A549 (cell line): ENCODE measurements at regions not wholly inside any gene's neighbourhood (a gene's known extent, or its start where the extent isn't known, plus 50 kb on each side); places are given as distances from the start of the nearest gene placed in this dataset.
A peak's percentile ranks its signal among the peaks of the same experiment; 100 is the strongest.

Experiments
- ATAC-seq, 2 experiments: fragments of 200-7000 bp in 1 of 2; fragments of >200 bp in 1 of 2; cut with Nextera tagmentation in 1 of 2; cut with Tn5 transposase in 1 of 2; 3 replicates each; pipeline versions ENCODE4 v1.8.0 to v1.9.1; 2018 to 2020; ENCODE audit warnings: mild to moderate bottlenecking in 1 of 2, moderate library complexity in 1 of 2
- CTCF ChIA-PET: fragments of 300-600 bp; sonication (Branson Sonifier 250); formaldehyde crosslinking; extraction: SDS; loops from one replicate; lab custom pipeline; 2021; ENCODE audit warnings: antibody characterized with exemption, inconsistent platforms; lab: Yijun Ruan, JAX
- POLR2A ChIA-PET: fragments of 350-600 bp; formaldehyde crosslinking; extraction: SDS; loops from one replicate; lab custom pipeline; 2021; ENCODE audit warnings: antibody characterized with exemption, inconsistent platforms; lab: Yijun Ruan, JAX
- DNase-seq, 2 experiments: peaks; one replicate each; pipeline versions ENCODE4 v3.0.0 to v3.0.0-alpha.2; 2011 to 2016; ENCODE audit warnings: low read depth in 1 of 2, low spot score in 1 of 2
- FAIRE-seq: peaks from 2 replicates; lab custom pipeline; 2011; peaks lifted over from hg19 to GRCh38; lab: Jason Lieb, UNC
- H3K27ac ChIP-seq, 2 experiments: fragments of >200 bp; sonication (Bioruptor Twin); formaldehyde crosslinking; 3 replicates each; pipeline ENCODE4 v1.5.1; 2016 to 2017
- H3K4me1 ChIP-seq: fragments of >200 bp; sonication (Bioruptor Twin); formaldehyde crosslinking; 3 replicates; pipeline ENCODE4 v1.6.1; 2016
- H3K4me2 ChIP-seq: fragments of >200 bp; sonication (Bioruptor Twin); formaldehyde crosslinking; 3 replicates; pipeline ENCODE4 v1.6.1; 2016
- H3K4me3 ChIP-seq: fragments of >200 bp; sonication (Bioruptor Twin); formaldehyde crosslinking; 3 replicates; pipeline ENCODE4 v1.5.1; 2016
- H3K9me3 ChIP-seq: fragments of >200 bp; sonication (Bioruptor Twin); formaldehyde crosslinking; 3 replicates; pipeline ENCODE4 v1.6.1; 2016
- BHLHE40 ChIP-seq: IDR thresholded peaks from 2 replicates; pipeline ENCODE4 v1.6.1; 2012; ENCODE audit warnings: low read depth, low read length, inconsistent platforms
- CHD2 ChIP-seq: fragments of 150-350 bp; IDR thresholded peaks from 2 replicates; pipeline ENCODE4 v1.6.1; 2014; ENCODE audit warnings: low read length; ENCODE audit not compliant: partially characterized antibody
- CTCF ChIP-seq: fragments of >200 bp; sonication (Bioruptor Twin); formaldehyde crosslinking; IDR thresholded peaks from 3 replicates; pipeline ENCODE4 v1.5.1; 2016
- E2F6 ChIP-seq: IDR thresholded peaks from 2 replicates; pipeline ENCODE4 v1.6.1; 2012; ENCODE audit warnings: low read depth, borderline replicate concordance
- EHMT2 ChIP-seq: fragments of 200-600 bp; sonication (generic); IDR thresholded peaks from 2 replicates; pipeline ENCODE4 v1.6.1; 2016; ENCODE audit warnings: antibody characterized with exemption, low read depth, mild to moderate bottlenecking, moderate library complexity
- GATA3 ChIP-seq: IDR thresholded peaks from 2 replicates; pipeline ENCODE4 v1.6.1; 2012; ENCODE audit warnings: borderline replicate concordance
- JUN ChIP-seq, 2 experiments: fragments of >200 bp; sonication (Bioruptor Twin); formaldehyde crosslinking; IDR thresholded peaks; 2 replicates in 1 of 2; 3 replicates in 1 of 2; pipeline ENCODE4 v1.6.1; 2016 to 2017
- JUNB ChIP-seq: fragments of >200 bp; sonication (Bioruptor Twin); formaldehyde crosslinking; IDR thresholded peaks from 2 replicates; pipeline ENCODE4 v1.6.1; 2016
- KDM5A ChIP-seq: fragments of 200-600 bp; sonication (generic); IDR thresholded peaks from 2 replicates; pipeline ENCODE4 v1.6.1; 2016; ENCODE audit warnings: antibody characterized with exemption, mild to moderate bottlenecking
- MAFK ChIP-seq: fragments of 450-650 bp; IDR thresholded peaks from 2 replicates; pipeline ENCODE4 v1.6.1; 2014; ENCODE audit not compliant: partially characterized antibody
- MAX ChIP-seq: IDR thresholded peaks from 2 replicates; pipeline ENCODE4 v1.6.1; 2012
- MAZ ChIP-seq: fragments of 150-350 bp; IDR thresholded peaks from 2 replicates; pipeline ENCODE4 v1.6.1; 2014; ENCODE audit warnings: antibody characterized with exemption, low read depth, low read length, borderline replicate concordance
- MYC ChIP-seq: IDR thresholded peaks from 2 replicates; pipeline ENCODE4 v1.6.1; 2012; ENCODE audit warnings: mild to moderate bottlenecking, inconsistent platforms, low read length, improper control_type of control experiment, borderline replicate concordance
- NFE2L2 ChIP-seq: fragments of 150-350 bp; conservative IDR thresholded peaks from 2 replicates; pipeline ENCODE4 v1.6.1; 2014; ENCODE audit warnings: low read length
- NPAS2 ChIP-seq: fragments of 250-450 bp; sonication (Bioruptor Pico); IDR thresholded peaks from 2 replicates; pipeline ENCODE4 v1.8.0; 2022; ENCODE audit warnings: mild to moderate bottlenecking, moderate library complexity, borderline replicate concordance
- NR3C1 ChIP-seq: fragments of >200 bp; sonication (Bioruptor Twin); formaldehyde crosslinking; IDR thresholded peaks from 3 replicates; pipeline ENCODE4 v1.6.1; 2017
- PBX3 ChIP-seq: IDR thresholded peaks from 2 replicates; pipeline ENCODE4 v1.6.1; 2012
- PHF8 ChIP-seq: fragments of 200-600 bp; sonication (generic); IDR thresholded peaks from 2 replicates; pipeline ENCODE4 v1.6.1; 2016; ENCODE audit warnings: low read depth, mild to moderate bottlenecking, antibody characterized with exemption, moderate library complexity, borderline replicate concordance
- POLR2AphosphoS2 ChIP-seq: conservative IDR thresholded peaks from 2 replicates; pipeline ENCODE4 v1.6.1; 2012; ENCODE audit warnings: low read length, improper control_type of control experiment, inconsistent platforms
- RCOR1 ChIP-seq: fragments of 150-350 bp; IDR thresholded peaks from 2 replicates; pipeline ENCODE4 v1.6.1; 2014; ENCODE audit warnings: antibody characterized with exemption, low read length, low read depth
- RNF2 ChIP-seq: fragments of 200-600 bp; sonication (generic); IDR thresholded peaks from 2 replicates; pipeline ENCODE4 v1.6.1; 2016; ENCODE audit warnings: low read depth, mild to moderate bottlenecking, antibody characterized with exemption, moderate library complexity, borderline replicate concordance
- TP53 ChIP-seq: fragments of 250-450 bp; sonication (Bioruptor Pico); IDR thresholded peaks from 2 replicates; pipeline ENCODE4 v1.5.0; 2021; ENCODE audit warnings: mild to moderate bottlenecking, moderate library complexity
- WGBS: methylation state at CpG from one replicate; pipeline ENCODE4 v1.1.6; 2017; ENCODE audit errors: missing lambda C conversion rate; 5-methylcytosine and 5-hydroxymethylcytosine counted together
- TF ChIP-seq, protein P1 (sequence below): fragments of 250-450 bp; sonication (Bioruptor Pico); IDR thresholded peaks from 2 replicates; pipeline ENCODE4 v1.5.0; 2020; ENCODE audit warnings: low read depth, mild to moderate bottlenecking, moderate library complexity
- TF ChIP-seq, protein P2 (sequence below): fragments of 450-650 bp; IDR thresholded peaks from 2 replicates; pipeline ENCODE4 v1.6.1; 2014; ENCODE audit warnings: antibody characterized with exemption

GRCh38 chr15:94535298-94536048 lies 304.1 kb downstream of the MCTP2 start:
- no peaks in the 10 kb centered on the region for H3K4me1 ChIP-seq
- FAIRE-seq = no peak
- no peak for DNase-seq
- H3K27ac ChIP-seq = no peak overlapping the region
- H3K4me3 ChIP-seq = no peak overlapping the region
- POLR2A ChIA-PET = no interaction called here
- 3% methylated on average over 2 of the region's 2 CpGs for WGBS
- TF ChIP-seq NFE2L2 = peak; percentile 87
- no peak for TF ChIP-seq PHF8
- no peak for TF ChIP-seq MYC
- TF ChIP-seq MAFK = peak; percentile 64
- H3K4me2 ChIP-seq = no peak overlapping the region
- no peaks in the 10 kb centered on the region; the same call in 2 of the 3 replicates for H3K9me3 ChIP-seq
- no peak for ATAC-seq
- CTCF ChIA-PET = no interaction called here

DNA sequence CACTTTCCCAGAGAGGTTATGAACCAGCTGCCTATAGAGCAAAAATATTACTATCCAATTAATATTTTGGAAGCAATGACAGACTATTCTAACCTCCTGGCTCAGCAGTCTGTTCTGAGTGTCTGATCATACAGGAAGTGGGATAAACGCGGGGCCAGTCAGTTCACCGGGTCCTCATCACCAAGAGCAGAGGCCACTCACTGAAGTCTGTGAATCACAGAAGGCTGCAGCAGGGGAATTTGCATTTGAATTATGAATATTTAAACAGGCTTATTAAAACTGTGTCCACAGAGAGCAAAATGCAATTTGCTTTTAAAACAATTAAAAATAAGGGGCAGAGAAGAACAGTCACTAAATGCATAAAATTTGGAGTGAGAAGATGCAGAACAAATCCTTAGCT lies 305.2 kb downstream of the MCTP2 start:
- CTCF ChIA-PET = no interaction called here
- 26% methylated on average over 3 of the region's 3 CpGs for WGBS

DNA sequence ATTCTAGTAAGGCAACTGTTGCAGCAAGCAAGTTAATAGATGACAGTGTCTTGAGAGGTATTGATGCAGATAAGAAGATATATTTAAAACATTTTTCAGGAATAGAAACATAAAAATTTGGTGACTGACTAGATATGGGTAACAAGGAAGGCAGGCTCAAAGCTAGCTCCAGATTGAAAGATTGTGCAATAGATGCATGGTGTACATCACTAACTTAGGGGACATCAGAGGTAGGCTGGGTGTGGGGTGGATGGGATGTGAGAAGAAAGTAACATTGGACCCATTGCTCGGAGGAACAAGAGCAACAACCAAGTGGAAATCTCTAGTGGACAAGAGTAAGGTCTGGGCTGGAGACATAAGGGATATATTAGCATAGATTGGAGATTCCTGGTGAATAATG lies 306.9 kb downstream of the MCTP2 start:
- ChIA-PET POLR2A (no interaction called here), CTCF (no interaction called here)
- H3K4me3 ChIP-seq = no peak overlapping the region
- no peak overlapping the region for H3K4me2 ChIP-seq
- 0% methylated on average over 1 of the region's 1 CpG for WGBS
- H3K27ac ChIP-seq = no peak overlapping the region
- H3K4me1 ChIP-seq = no peaks in the 10 kb centered on the region
- ATAC-seq (no peak), DNase-seq (no peak), FAIRE-seq (no peak)
- no peaks in the 10 kb centered on the region; the same call in 2 of the 3 replicates for H3K9me3 ChIP-seq
- TF ChIP-seq NR3C1 (no peak), GATA3 (no peak), RCOR1 (no peak), RNF2 (no peak), CTCF (no peak), MAFK (no peak), PBX3 (no peak), E2F6 (no peak), JUN (IDR thresholded peaks at IDR 0.05) (no peak), NFE2L2 (no peak), EHMT2 (no peak), MAX (no peak), POLR2AphosphoS2 (no peak), JUNB (no peak), PHF8 (no peak)
- TF ChIP-seq, protein P1, sequence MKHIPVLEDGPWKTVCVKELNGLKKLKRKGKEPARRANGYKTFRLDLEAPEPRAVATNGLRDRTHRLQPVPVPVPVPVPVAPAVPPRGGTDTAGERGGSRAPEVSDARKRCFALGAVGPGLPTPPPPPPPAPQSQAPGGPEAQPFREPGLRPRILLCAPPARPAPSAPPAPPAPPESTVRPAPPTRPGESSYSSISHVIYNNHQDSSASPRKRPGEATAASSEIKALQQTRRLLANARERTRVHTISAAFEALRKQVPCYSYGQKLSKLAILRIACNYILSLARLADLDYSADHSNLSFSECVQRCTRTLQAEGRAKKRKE (CRISPR knock-in tag) = no peak

More for the DNA sequence above, 305.2 kb downstream of the MCTP2 start:
- no peaks in the 10 kb centered on the region for H3K4me1 ChIP-seq
- POLR2A ChIA-PET = no interaction called here
- TF ChIP-seq CHD2 = no peak
- TF ChIP-seq KDM5A = no peak
- TF ChIP-seq, protein P2, sequence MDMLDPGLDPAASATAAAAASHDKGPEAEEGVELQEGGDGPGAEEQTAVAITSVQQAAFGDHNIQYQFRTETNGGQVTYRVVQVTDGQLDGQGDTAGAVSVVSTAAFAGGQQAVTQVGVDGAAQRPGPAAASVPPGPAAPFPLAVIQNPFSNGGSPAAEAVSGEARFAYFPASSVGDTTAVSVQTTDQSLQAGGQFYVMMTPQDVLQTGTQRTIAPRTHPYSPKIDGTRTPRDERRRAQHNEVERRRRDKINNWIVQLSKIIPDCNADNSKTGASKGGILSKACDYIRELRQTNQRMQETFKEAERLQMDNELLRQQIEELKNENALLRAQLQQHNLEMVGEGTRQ = no peak
- TF ChIP-seq JUN (IDR thresholded peaks at IDR 0.05) = no peak
- TF ChIP-seq BHLHE40 = no peak
- TF ChIP-seq TP53 (CRISPR knock-in tag) = no peak
- no peak for TF ChIP-seq PBX3
- TF ChIP-seq NPAS2 (CRISPR knock-in tag) = no peak
- TF ChIP-seq MAZ = no peak
- TF ChIP-seq, all 56 proteins: peak for 0
- DNase-seq = no peak
- FAIRE-seq = no peak
- no peak for ATAC-seq
- no peaks in the 10 kb centered on the region; the same call in 2 of the 3 replicates for H3K9me3 ChIP-seq
- no peak overlapping the region for H3K27ac ChIP-seq
- H3K4me3 ChIP-seq = no peak overlapping the region
- H3K4me2 ChIP-seq = no peak overlapping the region
